ENCODE measurements at regions not wholly inside any gene's neighbourhood (a gene's known extent, or its start where the extent isn't known, plus 50 kb on each side); places are given as distances from the start of the nearest gene placed in this dataset.
"Not testable (repeated sequence)": the region's sequence is repeated elsewhere in the genome, so short reads cannot be mapped to it uniquely, and the experiment has no call there.

GRCh38 chr6:4488389-4488788 is 287.8 kb upstream of the CDYL start:
- DNase-seq, result no peak

- DNase-seq, result no peak
These were observed 288.7 kb upstream of the CDYL start for GRCh38 chr6:4487538-4487937.

- no peak for DNase-seq
These were observed 289.5 kb upstream of the CDYL start for GRCh38 chr6:4486568-4487315.

GRCh38 chr6:4485735-4486134 is 290.5 kb upstream of the CDYL start:
- DNase-seq, result no peak

- DNase-seq, result no peak
These were observed 293.7 kb upstream of the CDYL start for GRCh38 chr6:4482461-4482860.

- DNase-seq, result no peak
These were observed 295.1 kb upstream of the CDYL start for GRCh38 chr6:4480788-4481735.

GRCh38 chr6:4478098-4478497 is 298.1 kb upstream of the CDYL start:
- DNase-seq, result no peak

GRCh38 chr6:4474810-4475209 is 301.4 kb upstream of the CDYL start:
- DNase-seq, result no peak

- DNase-seq, result no peak
These were observed 303.1 kb upstream of the CDYL start for GRCh38 chr6:4472969-4473642.

- no peak for DNase-seq
These were observed 304.0 kb upstream of the CDYL start for GRCh38 chr6:4472222-4472621.

GRCh38 chr6:4471515-4471914 is 304.7 kb upstream of the CDYL start:
- DNase-seq, result not testable (repeated sequence)

- DNase-seq, result no peak
These were observed 305.4 kb upstream of the CDYL start for GRCh38 chr6:4470698-4471210.

- no peak for DNase-seq
These were observed 309.3 kb upstream of the CDYL start for GRCh38 chr6:4466769-4467480.

GRCh38 chr6:4466261-4466660 is 309.9 kb upstream of the CDYL start:
- no peak for DNase-seq

GRCh38 chr6:4464638-4465037 is 311.6 kb upstream of the CDYL start:
- no peak for DNase-seq

- no peak for DNase-seq
These were observed 313.0 kb upstream of the CDYL start for GRCh38 chr6:4463236-4463635.

- DNase-seq, result no peak
These were observed 315.4 kb upstream of the CDYL start for GRCh38 chr6:4460586-4461475.

GRCh38 chr6:4459996-4460395 is 316.2 kb upstream of the CDYL start:
- DNase-seq, result no peak

GRCh38 chr6:4459032-4459431 is 317.2 kb upstream of the CDYL start:
- no peak for DNase-seq

- DNase-seq, result no peak
These were observed 316.3 kb upstream of the ECI2 start for GRCh38 chr6:4451718-4452117.

GRCh38 chr6:4451081-4451480 is 315.7 kb upstream of the ECI2 start:
- no peak for DNase-seq

GRCh38 chr6:4450237-4450636 is 314.9 kb upstream of the ECI2 start:
- DNase-seq, result no peak
